ENCODE measurements at regions not wholly inside any gene's neighbourhood (a gene's known extent, or its start where the extent isn't known, plus 50 kb on each side); places are given as distances from the start of the nearest gene placed in this dataset.

DNA sequence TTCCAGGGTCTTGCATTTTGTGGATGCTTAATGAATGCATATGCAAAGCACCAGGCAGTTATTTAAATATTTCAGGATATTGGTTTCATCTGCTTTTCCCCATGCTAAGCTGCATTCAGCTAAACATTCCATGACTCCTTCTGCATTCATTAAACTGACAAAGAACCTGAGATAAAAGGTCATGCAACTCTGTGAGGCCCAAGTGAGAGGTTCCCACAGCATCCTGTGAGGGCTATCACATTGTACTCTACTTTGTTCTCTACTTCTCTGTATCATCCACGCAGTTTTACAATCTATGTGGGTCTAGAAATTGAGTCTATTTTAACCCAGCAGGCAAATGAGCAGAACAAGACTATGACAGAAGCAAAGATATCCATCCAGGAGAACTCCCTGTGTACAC is 86.4 kb upstream of the PRSS16 start:
- DNase-seq (ENCODE audit: low read depth): no peak
- Histone ChIP-seq H3K4me3 (ENCODE audit: low read depth, low read length) (no peak overlapping the region), H3K27me3 (ENCODE audit: control insufficient read depth, insufficient read depth, low read length) (no peaks in the 10 kb centered on the region), H3K36me3 (ENCODE audit: control insufficient read depth, insufficient read depth, low read length) (no peaks in the 10 kb centered on the region)
- TF ChIP-seq, protein P1, sequence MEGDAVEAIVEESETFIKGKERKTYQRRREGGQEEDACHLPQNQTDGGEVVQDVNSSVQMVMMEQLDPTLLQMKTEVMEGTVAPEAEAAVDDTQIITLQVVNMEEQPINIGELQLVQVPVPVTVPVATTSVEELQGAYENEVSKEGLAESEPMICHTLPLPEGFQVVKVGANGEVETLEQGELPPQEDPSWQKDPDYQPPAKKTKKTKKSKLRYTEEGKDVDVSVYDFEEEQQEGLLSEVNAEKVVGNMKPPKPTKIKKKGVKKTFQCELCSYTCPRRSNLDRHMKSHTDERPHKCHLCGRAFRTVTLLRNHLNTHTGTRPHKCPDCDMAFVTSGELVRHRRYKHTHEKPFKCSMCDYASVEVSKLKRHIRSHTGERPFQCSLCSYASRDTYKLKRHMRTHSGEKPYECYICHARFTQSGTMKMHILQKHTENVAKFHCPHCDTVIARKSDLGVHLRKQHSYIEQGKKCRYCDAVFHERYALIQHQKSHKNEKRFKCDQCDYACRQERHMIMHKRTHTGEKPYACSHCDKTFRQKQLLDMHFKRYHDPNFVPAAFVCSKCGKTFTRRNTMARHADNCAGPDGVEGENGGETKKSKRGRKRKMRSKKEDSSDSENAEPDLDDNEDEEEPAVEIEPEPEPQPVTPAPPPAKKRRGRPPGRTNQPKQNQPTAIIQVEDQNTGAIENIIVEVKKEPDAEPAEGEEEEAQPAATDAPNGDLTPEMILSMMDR (IDR thresholded peaks at IDR 0.05; ENCODE audit: insufficient read depth, low read length, poor library complexity, severe bottlenecking): no peak

DNA sequence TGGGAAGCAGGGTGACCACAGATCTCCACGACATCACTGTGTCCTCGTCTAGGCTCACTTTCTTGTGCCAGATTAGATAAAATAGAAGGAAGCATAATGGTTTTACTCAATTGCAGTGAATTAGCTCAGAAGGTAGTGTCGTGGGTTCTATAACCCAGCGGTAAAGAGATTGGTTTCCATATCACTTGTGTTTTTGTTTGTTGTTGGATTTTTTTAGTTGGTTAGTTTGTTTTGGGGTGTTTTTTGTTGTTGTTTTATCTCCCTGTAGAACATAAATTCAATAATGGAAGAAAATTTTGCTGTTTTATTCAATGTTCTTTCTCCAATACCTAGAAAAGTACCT is 85.9 kb upstream of the PRSS16 start:
- DNase-seq (ENCODE audit: low read depth): no peak
- Histone ChIP-seq H3K4me3 (ENCODE audit: low read depth, low read length) (no peak overlapping the region), H3K27me3 (ENCODE audit: control insufficient read depth, insufficient read depth, low read length) (no peaks in the 10 kb centered on the region), H3K36me3 (ENCODE audit: control insufficient read depth, insufficient read depth, low read length) (no peaks in the 10 kb centered on the region)
- TF ChIP-seq, protein P1 (IDR thresholded peaks at IDR 0.05; ENCODE audit: insufficient read depth, low read length, poor library complexity, severe bottlenecking): no peak

DNA sequence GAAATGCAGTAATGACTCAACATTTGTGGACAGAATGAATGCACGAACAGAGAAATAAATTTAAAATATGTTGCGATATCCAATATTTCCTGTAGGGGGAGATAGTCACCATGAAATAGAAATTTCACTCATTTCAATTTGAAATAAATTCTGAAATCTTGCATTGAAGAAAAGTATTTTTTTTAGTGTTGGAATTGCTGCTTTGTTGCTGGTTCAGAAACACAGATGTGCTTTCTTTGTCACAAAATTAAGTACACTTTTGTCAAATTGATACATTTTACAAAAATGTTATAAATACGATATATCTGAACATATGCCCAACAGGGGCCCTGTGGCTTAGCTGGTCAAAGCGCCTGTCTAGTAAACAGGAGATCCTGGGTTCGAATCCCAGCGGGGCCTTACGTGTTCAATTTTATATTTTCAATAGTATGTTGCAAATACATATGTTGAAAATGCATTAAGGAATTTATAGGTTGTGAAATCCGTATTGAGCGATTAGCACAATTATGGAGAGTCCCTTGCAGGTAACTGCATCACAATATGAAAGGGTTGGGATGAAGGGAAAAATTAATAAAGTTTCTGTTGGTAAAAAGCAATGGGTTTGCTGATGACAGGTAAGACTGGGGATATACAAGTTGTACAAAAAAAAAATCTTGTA is 85.4 kb upstream of the PRSS16 start:
- no peak for DNase-seq (ENCODE audit: low read depth)
- no peak overlapping the region for H3K4me3 ChIP-seq (ENCODE audit: low read depth, low read length)
- TF ChIP-seq, protein P1 (IDR thresholded peaks at IDR 0.05; ENCODE audit: insufficient read depth, low read length, poor library complexity, severe bottlenecking): peak; percentile 44
- no peaks in the 10 kb centered on the region for H3K36me3 ChIP-seq (ENCODE audit: control insufficient read depth, insufficient read depth, low read length)
- H3K27me3 ChIP-seq (ENCODE audit: control insufficient read depth, insufficient read depth, low read length): no peaks in the 10 kb centered on the region

DNA sequence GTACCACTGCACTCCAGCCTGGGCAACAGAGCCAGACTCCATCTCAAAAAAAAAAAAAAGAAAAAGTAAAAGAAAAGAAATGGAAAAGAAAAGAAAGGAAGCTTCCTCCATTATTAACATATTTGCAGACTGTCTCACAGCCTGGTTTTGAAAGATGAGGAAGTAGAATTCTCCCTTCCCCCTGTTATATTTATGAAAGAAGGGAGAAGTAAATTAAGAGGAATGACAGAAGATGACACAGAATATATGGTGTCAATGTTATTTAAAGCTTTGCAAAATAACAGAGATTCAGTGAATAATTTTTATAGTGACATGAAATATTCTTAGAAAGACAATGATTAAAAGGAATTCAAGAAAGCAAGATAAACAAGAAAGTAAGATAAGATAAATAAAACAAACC is 83.7 kb upstream of the PRSS16 start:
- TF ChIP-seq, protein P1 (IDR thresholded peaks at IDR 0.05; ENCODE audit: insufficient read depth, low read length, poor library complexity, severe bottlenecking): no peak
- Histone ChIP-seq H3K4me3 (ENCODE audit: low read depth, low read length) (no peak overlapping the region), H3K36me3 (ENCODE audit: control insufficient read depth, insufficient read depth, low read length) (no peaks in the 10 kb centered on the region), H3K27me3 (ENCODE audit: control insufficient read depth, insufficient read depth, low read length) (no peaks in the 10 kb centered on the region)
- DNase-seq (ENCODE audit: low read depth): no peak

DNA sequence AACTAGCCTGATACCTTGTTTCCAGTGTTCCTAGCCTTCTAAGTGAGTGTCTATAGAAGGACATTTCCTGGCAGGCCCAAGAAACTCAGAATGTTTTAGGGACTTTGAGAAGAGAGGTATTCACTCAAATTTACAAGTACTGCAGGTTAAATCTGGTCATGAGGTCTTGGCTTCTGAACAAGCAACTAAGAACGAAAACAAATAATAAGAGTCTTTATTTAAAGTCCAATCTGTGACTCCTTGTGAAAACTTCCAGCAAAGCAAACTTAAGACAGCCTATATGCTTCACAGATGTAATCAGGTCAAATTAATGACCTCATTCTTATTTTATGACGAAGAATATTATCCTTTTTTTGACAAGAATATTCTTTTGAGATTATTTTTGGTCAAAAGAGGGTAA is 79.4 kb upstream of the PRSS16 start:
- H3K36me3 ChIP-seq (ENCODE audit: control insufficient read depth, insufficient read depth, low read length): no peaks in the 10 kb centered on the region
- TF ChIP-seq, protein P1 (IDR thresholded peaks at IDR 0.05; ENCODE audit: insufficient read depth, low read length, poor library complexity, severe bottlenecking): no peak
- no peaks in the 10 kb centered on the region for H3K27me3 ChIP-seq (ENCODE audit: control insufficient read depth, insufficient read depth, low read length)
- DNase-seq (ENCODE audit: low read depth): no peak
- no peak overlapping the region for H3K4me3 ChIP-seq (ENCODE audit: low read depth, low read length)
